Spleen (tissue), 11 donors: ENCODE measurements at regions not wholly inside any gene's neighbourhood (a gene's known extent, or its start where the extent isn't known, plus 50 kb on each side); places are given as distances from the start of the nearest gene placed in this dataset.

Experiments used
- DNase-seq: peaks from one replicate; pipeline ENCODE4 v3.0.0-alpha.2; 2020
- H3K27ac ChIP-seq, 8 donors: fragments of 200-600 bp; sonication (generic) in 7 of 8; 1 replicate in 4 of 8; 2 replicates in 4 of 8; pipeline versions ENCODE4 v1.5.0 to v1.8.0; 2016 to 2021; ENCODE audit warnings: inconsistent platforms in 4 of 8, mild to moderate bottlenecking in 4 of 8, moderate library complexity in 1 of 8
- H3K27me3 ChIP-seq, 7 donors: fragments of 200-600 bp; sonication (generic) in 6 of 7; replicated peaks in 1 of 7; 1 replicate in 4 of 7; 2 replicates in 3 of 7; pipeline versions ENCODE4 v1.5.0 to v1.8.0; 2016 to 2021; ENCODE audit warnings: inconsistent platforms in 3 of 7, mild to moderate bottlenecking in 1 of 7
- H3K36me3 ChIP-seq, 6 donors: fragments of 200-600 bp; sonication (generic) in 5 of 6; 1 replicate in 4 of 6; 2 replicates in 2 of 6; pipeline versions ENCODE4 v1.5.0 to v1.8.0; 2016 to 2021; ENCODE audit warnings: inconsistent platforms in 2 of 6
- H3K4me1 ChIP-seq, 6 donors: fragments of 200-600 bp; sonication (generic) in 5 of 6; 1 replicate in 3 of 6; 2 replicates in 3 of 6; pipeline versions ENCODE4 v1.5.0 to v1.8.0; 2016 to 2021; ENCODE audit warnings: inconsistent platforms in 3 of 6
- H3K4me3 ChIP-seq, 8 donors: fragments of 200-600 bp; sonication (generic) in 7 of 8; 1 replicate in 4 of 8; 2 replicates in 4 of 8; pipeline versions ENCODE4 v1.5.0 to v1.8.0; 2016 to 2021; ENCODE audit warnings: inconsistent platforms in 4 of 8, mild to moderate bottlenecking in 4 of 8, moderate library complexity in 2 of 8
- H3K9me3 ChIP-seq, 8 donors: fragments of 200-600 bp; sonication (generic) in 7 of 8; 1 replicate in 4 of 8; 2 replicates in 4 of 8; pipeline versions ENCODE4 v1.5.0 to v1.8.0; 2016 to 2021; ENCODE audit warnings: inconsistent platforms in 4 of 8
- POLR2A ChIP-seq, 3 donors: fragments of 450-650 bp; IDR thresholded peaks; one replicate each; pipeline ENCODE4 v1.5.1; 2017; ENCODE audit warnings: antibody characterized with exemption in 3 of 3, mild to moderate bottlenecking in 1 of 3
- POLR2AphosphoS5 ChIP-seq, 3 donors: sonication (generic); formaldehyde crosslinking; IDR thresholded peaks; one replicate each; pipeline ENCODE4 v1.5.1; 2017; ENCODE audit warnings: antibody characterized with exemption in 3 of 3
- WGBS, 5 donors: extraction: QIAGEN DNeasy Blood & Tissue Kit in 3 of 5; methylation state at CpG; one replicate each; pipeline versions ENCODE4 v1.1.5 to v1.1.7; 2013 to 2018; 5-methylcytosine and 5-hydroxymethylcytosine counted together
- intact Hi-C: fragments of 100-400 bp; cut with DNase I; formaldehyde crosslinking; loops from one replicate; pipeline ENCODE4 v1.15.0; 2023; ENCODE audit warnings: low total_unique reads
- TF ChIP-seq, protein P1 (sequence below), 11 experiments: fragments of 200-600 bp in 7 of 11; fragments of 450-650 bp in 4 of 11; sonication (generic) in 4 of 11; IDR thresholded peaks in 8 of 11; conservative IDR thresholded peaks in 3 of 11; 1 replicate in 7 of 11; 2 replicates in 4 of 11; pipeline versions ENCODE4 v1.4.0 to v1.8.0; 2016 to 2021; ENCODE audit warnings: antibody characterized with exemption in 11 of 11, inconsistent platforms in 4 of 11, mild to moderate bottlenecking in 1 of 11
- donor health status: healthy with polysubstance abuse.
- donor health status: DM: no; HTN: no; CAD: no; lungs with moderate emphysema.
- donor health status: DM: no; HTN: no; CAD: no.
- donor health status: Bipolar disorder and iron deficiency.
- donor health status: healthy.
- donor health status: DM: no; HTN: no; CAD: no.
- donor health status: DM: yes; HTN: yes; CAD: no.

DNA sequence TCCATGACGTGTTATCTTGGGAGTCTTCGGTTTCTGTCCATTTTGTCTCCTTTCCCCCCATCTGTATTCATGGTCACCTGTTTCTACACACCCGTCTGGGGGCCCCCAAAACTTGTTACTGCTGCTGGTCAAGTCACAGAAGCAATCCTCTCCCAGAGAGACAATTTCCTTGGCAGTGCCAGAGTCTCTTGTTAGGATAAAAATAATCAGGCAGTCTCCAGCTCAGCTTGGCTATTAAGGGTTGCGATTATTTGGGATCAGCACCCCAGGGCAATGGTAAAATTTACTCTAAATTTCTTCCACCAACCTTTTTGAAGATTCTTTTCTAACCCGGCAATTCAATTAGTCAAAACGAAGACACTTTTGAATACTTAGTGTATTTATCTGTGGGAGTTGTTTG is 229.1 kb upstream of the JARID2 start:
- no peaks in the 10 kb centered on the region for H3K27me3 ChIP-seq
- TF ChIP-seq POLR2AphosphoS5 (IDR thresholded peaks at IDR 0.05): no peak
- TF ChIP-seq, protein P1, sequence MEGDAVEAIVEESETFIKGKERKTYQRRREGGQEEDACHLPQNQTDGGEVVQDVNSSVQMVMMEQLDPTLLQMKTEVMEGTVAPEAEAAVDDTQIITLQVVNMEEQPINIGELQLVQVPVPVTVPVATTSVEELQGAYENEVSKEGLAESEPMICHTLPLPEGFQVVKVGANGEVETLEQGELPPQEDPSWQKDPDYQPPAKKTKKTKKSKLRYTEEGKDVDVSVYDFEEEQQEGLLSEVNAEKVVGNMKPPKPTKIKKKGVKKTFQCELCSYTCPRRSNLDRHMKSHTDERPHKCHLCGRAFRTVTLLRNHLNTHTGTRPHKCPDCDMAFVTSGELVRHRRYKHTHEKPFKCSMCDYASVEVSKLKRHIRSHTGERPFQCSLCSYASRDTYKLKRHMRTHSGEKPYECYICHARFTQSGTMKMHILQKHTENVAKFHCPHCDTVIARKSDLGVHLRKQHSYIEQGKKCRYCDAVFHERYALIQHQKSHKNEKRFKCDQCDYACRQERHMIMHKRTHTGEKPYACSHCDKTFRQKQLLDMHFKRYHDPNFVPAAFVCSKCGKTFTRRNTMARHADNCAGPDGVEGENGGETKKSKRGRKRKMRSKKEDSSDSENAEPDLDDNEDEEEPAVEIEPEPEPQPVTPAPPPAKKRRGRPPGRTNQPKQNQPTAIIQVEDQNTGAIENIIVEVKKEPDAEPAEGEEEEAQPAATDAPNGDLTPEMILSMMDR (IDR thresholded peaks at IDR 0.05 in 8 of 11, conservative IDR thresholded peaks at IDR 0.05 in 3 of 11): no peak
- no peak for DNase-seq
- H3K4me1 ChIP-seq: peaks cover 0 to 19% (median 3%) of the 10 kb centered on the region in 6 donors
- intact Hi-C loops: no loop called here
- H3K27ac ChIP-seq: no peak overlapping the region
- 82 to 91% (median 83%) methylated on average over 6 of the region's 6 CpGs for WGBS, 5 donors
- no peaks in the 10 kb centered on the region for H3K9me3 ChIP-seq
- no peaks in the 10 kb centered on the region for H3K36me3 ChIP-seq
- H3K4me3 ChIP-seq: no peak overlapping the region

- WGBS, 5 donors: 37 to 51% (median 40%) methylated on average over 11 of the region's 11 CpGs
- H3K36me3 ChIP-seq: no peaks in the 10 kb centered on the region
- DNase-seq: no peak
- H3K9me3 ChIP-seq: no peaks in the 10 kb centered on the region
- no peaks in the 10 kb centered on the region for H3K27me3 ChIP-seq
- H3K27ac ChIP-seq: peak overlapping the region in 1 of 8 donors; percentile 9
- no peak for TF ChIP-seq POLR2AphosphoS5 (IDR thresholded peaks at IDR 0.05)
- no peak for TF ChIP-seq POLR2A (IDR thresholded peaks at IDR 0.05)
- TF ChIP-seq, protein P1 (IDR thresholded peaks at IDR 0.05 in 8 of 11, conservative IDR thresholded peaks at IDR 0.05 in 3 of 11): no peak
- peaks cover 0 to 24% (median 3%) of the 10 kb centered on the region in 6 donors for H3K4me1 ChIP-seq
- peak overlapping the region in 1 of 8 donors; percentile 16 for H3K4me3 ChIP-seq
- intact Hi-C loops: no loop called here
Observed at GRCh38 chr6:15017261-15017660, 228.6 kb upstream of the JARID2 start.

GRCh38 chr6:15017803-15018202 is 228.1 kb upstream of the JARID2 start:
- H3K9me3 ChIP-seq: no peaks in the 10 kb centered on the region
- no peak for TF ChIP-seq POLR2A (IDR thresholded peaks at IDR 0.05)
- TF ChIP-seq, protein P1 (IDR thresholded peaks at IDR 0.05 in 8 of 11, conservative IDR thresholded peaks at IDR 0.05 in 3 of 11): no peak
- TF ChIP-seq POLR2AphosphoS5 (IDR thresholded peaks at IDR 0.05): no peak
- no peak overlapping the region for H3K4me3 ChIP-seq
- intact Hi-C loops: no loop called here
- DNase-seq: no peak
- no peak overlapping the region for H3K27ac ChIP-seq
- H3K4me1 ChIP-seq: peaks cover 0 to 29% (median 3%) of the 10 kb centered on the region in 6 donors
- no peaks in the 10 kb centered on the region for H3K36me3 ChIP-seq
- 95 to 100% (median 96%) methylated on average over 9 of the region's 9 CpGs for WGBS, 5 donors
- no peaks in the 10 kb centered on the region for H3K27me3 ChIP-seq

- WGBS, 5 donors: 89 to 95% (median 91%) methylated on average over 8 of the region's 8 CpGs
- intact Hi-C loops: no loop called here
Observed at GRCh38 chr6:15020119-15020770, 225.6 kb upstream of the JARID2 start.

More at GRCh38 chr6:15020119-15020770, 225.6 kb upstream of the JARID2 start:
- Histone ChIP-seq H3K27me3 (no peaks in the 10 kb centered on the region), H3K4me1 (peaks cover 0 to 31% (median 3%) of the 10 kb centered on the region in 6 donors), H3K4me3 (no peak overlapping the region), H3K9me3 (no peaks in the 10 kb centered on the region), H3K36me3 (no peaks in the 10 kb centered on the region), H3K27ac (no peak overlapping the region)
- no peak for DNase-seq
- TF ChIP-seq, protein P1 (IDR thresholded peaks at IDR 0.05 in 8 of 11, conservative IDR thresholded peaks at IDR 0.05 in 3 of 11): no peak
- no peak for TF ChIP-seq POLR2A (IDR thresholded peaks at IDR 0.05)
- TF ChIP-seq POLR2AphosphoS5 (IDR thresholded peaks at IDR 0.05): no peak
